Putamen (tissue), 1 donor: ENCODE measurements at regions not wholly inside any gene's neighbourhood (a gene's known extent, or its start where the extent isn't known, plus 50 kb on each side); places are given as distances from the start of the nearest gene placed in this dataset.

Experiments used
- DNase-seq: peaks from one replicate; pipeline ENCODE4 v3.0.0-alpha.2; 2016; ENCODE audit warnings: low spot score

DNA sequence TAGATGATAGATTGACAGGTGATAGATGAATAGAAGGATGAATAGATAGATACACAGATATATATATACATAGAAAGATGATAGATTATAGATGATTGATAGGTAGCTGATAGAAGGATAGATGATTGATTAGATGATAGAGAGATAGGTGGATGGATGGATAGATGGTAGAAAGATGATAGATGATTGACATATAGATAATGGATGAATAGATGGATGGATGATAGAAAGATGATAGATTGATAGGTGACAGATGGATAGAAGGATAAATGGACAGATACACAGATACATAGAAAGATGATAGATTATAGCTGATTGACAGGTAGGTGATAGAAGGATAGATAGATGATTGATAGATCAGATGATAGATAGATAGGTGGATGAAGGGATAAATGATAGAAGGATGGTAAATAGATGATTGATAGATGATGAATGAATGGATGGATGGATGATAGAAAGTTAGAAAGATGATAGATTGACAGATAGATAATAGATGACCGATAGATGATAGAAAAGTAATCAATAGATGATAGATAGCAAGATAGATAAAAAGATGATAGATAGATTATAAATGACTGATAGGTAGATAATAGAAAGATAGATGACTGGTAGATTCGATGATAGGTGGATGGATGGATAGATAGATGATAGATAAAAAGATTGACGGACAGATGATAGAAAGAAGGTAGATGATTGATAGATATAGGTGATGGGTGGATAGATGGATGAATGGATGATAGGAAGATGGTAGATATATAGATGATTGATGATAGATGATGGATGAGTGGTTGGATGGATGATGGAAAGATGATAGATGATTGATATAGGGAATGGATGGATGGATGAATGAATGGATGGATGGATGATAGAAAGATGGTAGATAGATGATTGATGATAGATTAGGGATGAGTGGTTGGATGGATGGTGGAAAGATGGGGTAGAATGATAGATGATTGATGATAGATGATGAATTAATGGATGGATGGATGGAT, 80.4 kb downstream of the MICALL2 start:
- DNase-seq, result no peak

DNA sequence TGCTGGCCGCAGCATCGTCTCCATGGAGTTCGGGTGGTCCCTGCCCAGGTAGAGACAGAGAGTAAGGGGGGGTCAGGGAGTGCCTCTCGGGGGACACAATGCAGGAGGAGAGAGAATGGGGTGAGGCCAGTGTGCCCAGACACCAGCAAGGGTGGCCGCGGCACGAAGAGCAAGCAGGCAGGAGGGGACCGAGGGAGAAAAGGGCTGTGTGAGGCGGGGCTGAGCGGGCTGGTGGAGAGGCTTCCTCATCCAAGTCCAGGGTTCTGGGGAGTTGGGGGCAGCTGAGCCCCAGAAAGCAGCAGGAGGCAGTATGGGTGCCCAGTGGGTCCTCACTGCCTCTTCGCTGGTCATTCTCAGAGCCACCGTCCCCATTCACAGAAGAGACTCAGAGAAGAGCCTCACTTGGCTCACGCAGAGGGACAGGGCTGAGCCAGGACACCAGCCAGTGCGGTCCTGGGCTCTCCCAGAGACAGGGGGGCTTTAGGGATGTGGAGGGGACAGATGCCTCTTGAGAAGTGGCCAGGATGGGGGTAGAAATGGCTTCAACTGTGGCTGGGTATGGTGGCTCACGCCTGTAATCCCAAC, 78.9 kb downstream of the MICALL2 start:
- no peak for DNase-seq

DNA sequence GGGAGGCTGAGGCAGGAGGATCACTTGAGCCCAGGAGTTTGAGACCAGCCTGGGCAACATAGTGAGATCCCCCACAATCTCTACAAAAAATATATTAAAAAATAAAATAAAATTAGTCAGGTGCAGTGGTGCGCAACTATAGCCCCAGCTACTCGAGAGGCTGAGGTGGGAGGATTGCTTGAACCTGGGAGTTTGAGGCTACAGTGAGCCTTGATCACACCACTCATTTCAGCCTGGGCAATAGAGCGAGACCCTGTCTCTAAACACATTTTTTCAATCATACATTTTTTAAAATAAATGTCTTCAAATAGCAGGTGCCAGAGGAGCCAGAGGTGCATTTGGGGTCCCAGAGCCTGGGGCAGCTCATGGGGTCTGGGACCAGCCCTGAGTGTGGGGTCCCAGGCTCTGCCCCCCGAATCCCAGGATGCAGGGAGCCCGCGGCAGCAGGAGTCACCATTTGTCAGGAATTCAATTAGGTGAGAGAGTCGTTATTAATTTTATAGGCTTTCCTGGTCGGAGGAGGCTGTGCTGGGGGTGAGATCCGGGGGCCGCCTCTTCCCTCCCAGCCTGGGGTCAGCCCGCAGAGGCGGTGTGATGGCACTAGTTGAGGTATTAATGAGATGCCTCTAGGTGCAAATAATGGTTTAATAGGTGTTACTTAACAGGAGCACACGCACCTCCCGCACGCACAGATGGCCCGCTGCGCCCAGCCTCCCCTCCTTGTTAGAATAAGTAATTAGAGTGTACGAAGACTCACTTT, 78.3 kb downstream of the MICALL2 start:
- DNase-seq, result no peak

DNA sequence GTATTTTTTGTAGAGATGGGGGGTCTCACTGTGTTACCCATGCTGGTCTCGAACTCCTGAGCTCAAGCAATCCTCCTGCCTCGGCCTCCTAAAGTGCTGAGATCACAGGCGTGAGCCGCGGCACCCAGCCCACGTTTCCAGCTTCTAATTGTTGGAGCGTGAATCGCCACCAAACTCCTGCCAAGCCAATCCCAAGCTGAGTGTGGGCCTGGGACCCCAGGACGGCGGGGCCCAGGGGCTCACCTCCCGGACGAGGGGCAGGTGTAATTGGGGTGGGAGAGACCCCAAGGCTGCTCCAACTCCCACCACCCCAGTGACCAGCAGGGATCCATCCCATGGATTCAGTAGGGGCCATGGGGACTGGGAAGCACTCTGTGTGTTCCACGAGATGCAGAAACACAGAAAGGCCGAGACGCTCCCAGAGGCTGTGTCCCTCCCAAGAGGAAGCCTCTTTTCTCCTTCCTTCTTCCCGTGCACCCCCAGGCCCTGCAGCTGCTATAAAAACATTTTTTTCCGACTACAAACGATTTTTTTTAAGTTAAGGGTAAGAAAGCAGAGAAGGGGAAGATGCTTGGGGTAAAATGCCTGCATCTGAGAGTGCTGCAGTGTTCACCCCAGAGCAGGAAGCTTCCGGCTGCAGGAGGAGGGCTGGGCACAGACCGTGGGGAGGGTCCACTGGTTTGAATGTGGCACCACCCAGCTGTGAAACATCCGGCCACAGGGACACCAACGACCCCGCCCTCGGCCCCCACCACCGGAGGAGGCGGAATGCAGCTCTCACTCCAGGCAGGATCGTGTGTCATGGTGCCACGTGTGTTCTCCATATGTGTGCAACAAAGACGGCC, 76.5 kb downstream of the MICALL2 start:
- DNase-seq, result no peak

DNA sequence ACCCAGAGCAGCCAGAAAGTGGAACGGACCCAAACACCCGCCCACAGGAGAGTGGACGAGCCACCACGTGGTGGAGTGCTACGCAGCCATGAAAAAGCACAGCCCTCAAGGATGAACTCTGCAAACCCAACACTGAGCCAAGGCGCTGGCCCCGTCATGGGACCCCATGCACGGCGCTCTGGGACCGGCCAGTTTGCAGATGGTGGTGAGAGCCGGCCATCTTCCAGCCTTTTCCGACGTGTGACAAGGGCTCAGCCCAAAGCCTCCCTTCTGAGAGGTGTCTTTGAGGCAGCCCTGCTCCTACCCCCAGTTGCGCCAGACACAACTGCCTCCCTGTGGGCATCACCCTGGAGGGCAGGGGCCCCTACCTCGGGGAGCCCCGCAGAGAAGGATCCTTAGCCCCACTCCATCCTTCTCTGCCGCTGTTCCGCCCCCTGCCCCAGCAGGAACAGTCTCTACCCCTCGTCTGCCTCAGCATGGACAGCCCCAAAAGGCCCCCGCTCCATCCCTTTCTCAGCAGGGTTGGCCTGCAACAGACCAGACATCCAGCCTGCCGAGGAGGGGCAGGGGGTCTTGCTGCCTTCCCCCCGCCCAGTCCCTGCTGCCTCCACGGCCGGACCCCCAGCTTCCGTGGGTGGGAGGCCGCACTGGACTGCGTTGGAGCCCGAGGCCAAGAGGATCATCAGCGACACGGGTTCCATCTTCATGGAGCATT, 75.7 kb downstream of the MICALL2 start:
- DNase-seq, result no peak

DNA sequence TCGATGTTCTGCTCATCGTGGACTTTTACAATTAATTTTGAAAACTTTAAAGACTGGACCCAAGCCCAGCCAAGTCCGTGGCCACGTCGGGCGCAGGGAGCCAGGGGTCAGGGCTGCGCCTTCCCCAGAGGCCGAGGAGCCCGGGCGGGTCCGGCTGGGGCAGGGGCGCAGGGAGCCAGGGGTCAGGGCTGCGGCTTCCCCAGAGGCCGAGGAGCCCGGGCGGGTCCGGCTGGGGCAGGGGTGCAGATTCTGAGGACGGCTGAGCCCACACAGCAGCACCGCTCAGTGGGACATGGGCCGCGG, 75.2 kb downstream of the MICALL2 start:
- DNase-seq, result no peak
